ENCODE measurements at regions not wholly inside any gene's neighbourhood (a gene's known extent, or its start where the extent isn't known, plus 50 kb on each side); places are given as distances from the start of the nearest gene placed in this dataset.

DNA sequence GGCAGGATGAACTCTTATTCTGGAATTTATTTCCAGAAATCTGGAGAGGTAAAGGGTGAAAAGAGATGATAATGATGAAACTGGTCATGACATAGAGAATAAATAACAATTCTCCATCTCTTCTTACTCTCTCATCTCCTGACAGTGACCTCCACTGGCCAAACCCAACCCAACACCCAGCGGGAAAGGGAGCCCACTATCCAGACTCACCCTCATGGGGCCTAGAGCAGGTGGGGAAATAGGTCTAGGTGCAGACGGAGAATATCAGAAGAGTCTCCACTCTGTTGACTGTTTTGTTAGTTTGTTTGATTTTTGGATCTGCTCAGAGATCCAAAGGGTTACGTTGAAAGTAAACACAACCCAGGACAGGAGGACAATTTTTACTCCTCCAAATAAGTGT lies 263.2 kb upstream of the PARD3B start:
- no peak for DNase-seq

DNA sequence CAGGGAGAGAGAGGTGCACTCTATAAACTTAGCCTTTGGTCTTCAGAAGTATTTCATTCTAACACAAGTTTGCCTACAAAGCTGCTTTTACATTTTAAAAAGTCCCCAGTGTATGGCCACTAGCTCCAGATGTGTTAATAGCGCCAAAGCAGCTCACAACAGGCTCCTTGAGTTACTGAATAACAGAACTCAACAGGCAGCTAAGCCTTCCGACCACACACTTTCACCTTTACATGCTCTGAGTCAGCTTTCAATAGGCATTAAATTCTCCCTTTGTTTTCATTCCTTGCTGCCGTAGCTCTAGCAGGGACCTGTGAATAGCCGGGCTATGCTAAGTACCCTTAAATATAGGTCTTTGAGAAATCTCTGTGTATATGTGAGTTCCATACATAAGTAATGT lies 262.8 kb upstream of the PARD3B start:
- no peak for DNase-seq

DNA sequence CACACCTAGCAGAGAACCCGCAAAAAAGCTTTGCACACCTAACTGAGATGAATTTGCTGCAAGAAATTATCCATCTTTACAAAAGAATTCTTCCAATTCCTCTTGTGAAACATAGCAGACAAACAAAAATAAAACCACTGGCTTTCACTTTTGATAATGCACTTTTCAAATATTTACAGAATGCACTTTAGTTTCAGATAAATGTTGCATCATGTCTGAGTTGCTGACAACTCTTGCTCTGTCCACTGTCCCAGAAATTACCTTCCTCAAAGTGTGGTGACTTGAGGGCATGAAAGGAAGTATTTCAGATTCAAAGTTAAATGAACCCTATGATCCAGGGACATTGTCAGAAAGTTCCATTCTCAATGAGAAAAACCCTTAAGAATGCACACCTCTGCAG lies 256.2 kb upstream of the PARD3B start:
- DNase-seq, result no peak

DNA sequence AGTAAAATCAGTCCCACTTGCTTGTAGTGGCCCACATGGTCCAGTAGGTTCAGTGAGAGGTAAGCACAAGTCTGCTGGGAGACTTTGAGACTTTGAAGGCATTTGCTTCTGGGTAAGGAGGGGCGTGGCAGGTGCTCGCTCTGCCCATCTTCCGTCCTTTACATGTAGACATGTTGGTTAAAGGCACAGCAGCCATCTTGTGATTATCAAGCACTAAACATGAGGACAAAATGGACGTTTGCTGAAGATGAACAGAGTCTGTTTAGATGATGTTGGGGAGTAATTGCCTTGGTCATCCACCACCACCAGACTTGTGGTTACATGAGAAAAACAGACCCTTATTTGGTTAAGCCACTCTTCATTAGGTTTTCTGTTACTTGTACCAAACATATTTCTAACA lies 252.8 kb upstream of the PARD3B start:
- DNase-seq, result no peak

DNA sequence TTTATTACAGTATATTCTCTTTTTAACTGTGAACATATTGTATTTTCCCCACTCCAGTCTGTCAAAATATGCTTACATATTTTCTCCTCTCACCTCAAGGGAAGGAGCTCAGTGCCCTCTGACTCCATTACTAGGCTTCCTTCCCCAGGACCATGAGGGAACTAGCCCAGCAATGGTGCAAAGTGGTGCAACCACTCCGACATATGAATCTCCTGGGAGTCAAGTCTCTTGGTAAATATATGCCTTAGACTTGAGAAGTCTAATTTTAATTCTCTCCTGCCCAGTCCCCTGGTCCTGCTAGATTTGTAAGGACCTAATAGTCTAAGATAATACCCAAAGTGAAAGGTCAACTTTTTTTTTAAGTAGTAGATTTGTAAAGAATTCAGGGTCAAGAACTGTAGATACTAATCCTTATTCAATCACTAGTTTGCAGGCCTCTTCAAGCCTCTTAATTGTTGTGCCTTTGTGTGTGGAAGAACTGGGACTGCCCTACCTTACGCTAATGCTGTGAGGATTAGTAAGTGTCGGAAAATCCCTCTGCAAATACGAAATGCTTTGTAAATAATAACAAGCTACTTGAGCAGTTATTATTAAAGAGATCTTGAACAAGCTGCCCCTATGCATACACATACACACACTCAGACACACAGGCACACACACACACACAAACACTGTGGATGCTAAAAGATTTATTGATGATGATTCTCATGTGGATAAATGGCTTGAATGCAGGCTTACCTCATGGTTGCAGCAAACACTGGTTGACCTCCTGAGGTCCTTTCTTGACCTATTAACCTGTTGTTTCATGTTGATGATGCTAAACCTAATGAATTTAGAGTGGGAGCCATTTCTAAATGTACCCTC lies 251.2 kb upstream of the PARD3B start:
- DNase-seq, result no peak

DNA sequence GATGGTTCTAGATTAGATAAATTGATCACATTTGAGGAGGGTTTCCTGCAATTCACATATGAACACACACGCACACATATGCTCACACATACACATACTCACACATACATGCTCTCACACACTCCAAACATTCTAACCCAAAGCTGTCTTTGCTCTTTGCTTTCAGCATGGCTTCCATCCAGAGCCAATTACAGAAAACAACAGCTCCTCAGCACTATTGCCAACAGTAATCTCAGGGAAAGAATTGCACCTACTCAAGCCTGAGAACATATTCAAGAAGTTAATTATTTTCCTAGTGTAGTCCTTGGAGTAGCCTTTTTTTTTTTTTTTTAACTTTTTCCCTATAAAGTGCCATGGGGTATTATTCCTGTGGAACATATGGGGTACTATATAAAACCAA lies 246.9 kb upstream of the PARD3B start:
- no peak for DNase-seq

DNA sequence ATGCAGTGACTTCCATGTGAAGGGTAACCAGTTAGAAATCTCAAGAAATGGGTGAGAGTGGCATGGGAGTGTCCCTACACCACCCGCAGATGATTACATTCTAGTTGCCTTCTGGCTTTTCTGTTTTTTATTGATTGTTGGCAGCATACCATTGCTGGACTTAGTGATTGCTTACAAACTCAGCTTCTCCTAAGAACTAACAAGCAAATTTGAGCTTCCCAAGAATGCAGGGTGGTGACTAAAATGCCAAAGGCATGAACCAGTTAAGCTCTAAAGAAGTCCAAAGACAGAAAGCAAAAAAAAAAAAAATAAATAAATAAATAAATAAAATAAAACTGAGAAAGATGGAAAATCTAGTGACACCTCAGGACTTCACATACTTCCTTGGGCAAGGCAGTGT lies 245.5 kb upstream of the PARD3B start:
- DNase-seq, result no peak

DNA sequence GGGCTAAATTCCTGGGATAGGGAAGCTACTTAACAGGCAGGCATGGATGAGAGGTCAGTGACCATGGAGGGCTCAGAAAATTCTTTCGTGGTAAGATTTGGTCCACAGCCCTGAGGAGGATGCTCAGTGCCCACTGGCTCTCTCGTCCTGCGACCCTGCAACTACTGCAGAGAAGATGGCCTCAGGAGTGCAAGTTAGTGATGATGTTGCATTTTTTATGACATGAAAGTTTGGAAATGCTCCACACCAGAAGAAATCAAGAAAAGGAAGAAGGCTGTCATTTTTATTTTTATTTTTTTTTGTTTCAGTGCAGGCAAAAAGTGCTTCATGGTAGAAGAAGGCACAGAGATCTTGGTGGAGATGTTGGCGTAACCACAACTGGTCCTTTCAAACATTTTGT lies 238.6 kb upstream of the PARD3B start:
- DNase-seq, result no peak

DNA sequence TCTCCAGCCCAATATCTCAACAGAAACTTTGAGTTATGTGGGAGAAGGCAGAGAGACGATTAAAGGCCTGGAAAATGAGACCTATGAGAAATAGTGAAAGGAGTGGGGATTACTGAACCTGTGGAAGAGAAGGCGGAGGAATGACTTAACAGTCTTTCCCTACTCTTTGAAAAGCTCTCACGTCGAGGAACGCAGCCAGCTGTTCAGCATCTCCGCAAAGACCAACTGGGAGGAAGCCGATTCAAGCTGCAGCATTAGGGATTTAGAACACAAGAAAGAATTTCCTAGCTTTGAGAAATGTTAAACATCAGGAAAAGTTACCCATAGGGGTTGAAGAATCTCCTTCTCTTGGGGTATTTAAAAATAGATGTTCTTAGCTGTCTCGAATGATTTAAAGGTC lies 233.2 kb upstream of the PARD3B start:
- DNase-seq, result no peak

DNA sequence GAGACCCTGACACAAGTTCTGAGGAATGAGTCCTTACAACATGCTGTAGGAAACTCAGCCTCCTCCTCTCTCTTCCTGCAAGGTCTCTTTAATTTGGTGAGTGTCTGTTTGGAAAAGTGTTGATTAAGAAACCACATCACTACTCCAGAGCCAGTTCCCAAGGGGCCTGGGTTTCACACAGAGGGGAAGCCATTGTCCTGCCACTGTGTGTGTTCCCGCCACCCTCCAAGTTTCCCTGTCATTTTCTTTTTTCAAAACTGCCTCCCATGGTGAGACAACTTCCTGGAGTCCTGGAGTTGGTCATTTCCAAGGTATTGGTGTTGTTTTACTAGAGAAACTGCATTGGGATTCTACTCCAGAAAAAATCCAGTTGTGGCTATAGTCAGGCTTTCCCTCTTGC lies 232.0 kb upstream of the PARD3B start:
- DNase-seq, result no peak

DNA sequence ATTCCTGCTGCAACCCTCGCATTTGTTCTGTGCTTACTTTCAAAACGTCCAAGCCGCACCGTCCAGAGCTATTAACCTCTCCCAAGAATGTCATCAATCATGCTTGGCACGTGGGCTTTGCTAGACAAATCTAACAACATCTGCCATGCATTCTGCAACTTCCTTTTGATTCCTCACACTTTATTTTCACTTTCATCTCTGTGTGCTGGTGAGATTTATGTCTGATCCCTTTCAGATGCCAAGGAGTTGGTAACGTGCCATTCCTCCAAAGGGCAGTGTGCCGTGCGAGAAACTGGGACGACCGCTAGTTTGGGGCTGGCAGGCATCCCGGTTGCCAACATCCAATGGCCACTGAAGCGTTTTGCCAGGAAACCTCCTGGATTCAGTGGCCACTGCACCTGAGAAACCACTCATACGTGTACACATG lies 230.0 kb upstream of the PARD3B start:
- no peak for DNase-seq

DNA sequence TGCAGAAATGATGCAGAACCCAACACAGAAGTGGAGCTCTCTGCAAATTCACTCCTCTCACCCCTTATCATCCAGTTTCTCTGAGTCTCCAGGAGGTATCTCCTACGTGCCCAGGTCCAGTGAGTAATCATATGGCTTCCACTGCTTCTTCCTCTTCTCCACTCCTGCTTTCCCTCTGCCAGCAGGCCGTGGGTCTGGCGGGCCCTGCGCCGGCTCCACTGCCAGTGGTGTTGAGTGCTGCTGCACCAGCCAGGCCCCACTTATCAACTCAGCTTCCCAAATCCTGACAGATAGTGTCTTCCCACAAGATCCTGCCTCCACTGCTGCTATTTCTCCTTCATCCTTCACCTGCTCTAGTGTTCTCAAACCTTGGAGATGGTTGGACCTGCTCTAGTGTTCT lies 227.6 kb upstream of the PARD3B start:
- no peak for DNase-seq

DNA sequence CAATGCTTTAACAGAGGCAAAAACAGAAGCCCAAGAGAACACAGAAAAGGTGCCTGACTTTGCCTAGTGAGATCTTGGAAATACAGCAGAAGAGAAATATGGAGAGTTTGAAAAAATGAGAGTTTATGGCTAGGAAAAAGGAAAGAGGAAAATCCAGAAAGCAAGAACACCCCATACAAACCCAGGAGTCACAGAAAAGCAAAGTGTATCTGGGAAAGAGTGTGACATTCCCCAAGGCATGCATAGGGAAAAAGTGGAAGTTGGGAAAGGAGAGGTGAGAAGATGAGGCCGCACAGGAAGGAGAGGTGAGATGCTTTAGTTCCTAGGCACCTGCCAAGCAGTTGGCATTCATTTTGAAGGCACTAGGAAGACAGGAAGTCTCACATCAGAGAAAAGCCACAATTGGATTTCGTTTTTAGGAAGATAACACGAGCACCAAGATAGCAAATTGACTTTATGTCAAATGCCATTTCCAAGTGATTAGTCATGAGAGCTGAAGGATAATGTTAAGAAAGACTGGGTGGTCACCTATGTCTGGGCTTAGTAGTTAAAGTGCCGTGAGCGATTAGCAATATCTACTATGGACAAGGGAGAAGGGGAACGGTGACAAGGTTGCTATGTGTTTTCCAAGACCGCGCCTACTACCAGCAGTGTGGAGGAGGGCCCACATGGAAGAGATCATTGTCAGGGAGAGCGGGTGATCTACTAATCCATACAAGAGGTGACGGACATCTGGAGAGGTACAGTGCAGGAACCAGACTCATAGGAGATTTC lies 224.1 kb upstream of the PARD3B start:
- DNase-seq, result no peak

DNA sequence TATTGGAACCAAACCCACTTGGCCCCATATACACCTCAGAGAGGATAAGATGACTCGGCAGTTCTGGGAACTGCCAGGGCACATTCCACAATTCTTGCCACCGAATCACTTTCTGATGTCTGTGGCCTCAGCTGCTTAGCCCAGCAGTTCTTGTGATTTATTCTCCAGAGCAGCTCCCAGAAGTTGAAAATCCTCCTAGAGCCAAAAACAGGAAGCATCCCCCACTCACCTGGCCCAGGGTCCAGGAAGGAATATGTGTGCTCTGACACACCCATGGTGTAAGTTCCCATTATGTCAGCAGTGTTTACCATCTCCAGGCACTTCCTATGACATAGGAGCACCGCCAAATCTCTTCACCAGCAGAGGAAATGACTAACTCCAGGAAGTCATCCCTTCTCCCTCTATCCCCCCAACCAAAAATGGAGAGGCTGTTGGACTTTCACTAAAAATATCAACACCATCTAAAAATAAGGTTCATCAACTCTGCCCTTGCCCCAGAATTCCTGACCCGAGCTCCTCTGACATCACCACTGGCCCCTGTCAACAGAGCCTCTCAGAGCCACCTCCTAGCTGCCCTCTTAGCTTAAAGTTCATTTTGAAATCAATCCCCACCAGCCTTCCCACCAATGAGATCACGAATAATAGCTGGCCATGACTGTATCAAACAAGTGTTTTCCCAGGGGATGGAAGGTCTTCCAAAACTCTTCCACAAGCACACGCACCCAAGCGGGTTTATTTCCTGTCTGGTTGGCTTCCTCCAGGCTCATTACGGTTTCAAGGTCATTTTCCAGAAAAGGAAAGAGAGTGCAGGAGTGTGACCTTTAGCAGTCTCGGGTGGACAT lies 223.1 kb upstream of the PARD3B start:
- no peak for DNase-seq

DNA sequence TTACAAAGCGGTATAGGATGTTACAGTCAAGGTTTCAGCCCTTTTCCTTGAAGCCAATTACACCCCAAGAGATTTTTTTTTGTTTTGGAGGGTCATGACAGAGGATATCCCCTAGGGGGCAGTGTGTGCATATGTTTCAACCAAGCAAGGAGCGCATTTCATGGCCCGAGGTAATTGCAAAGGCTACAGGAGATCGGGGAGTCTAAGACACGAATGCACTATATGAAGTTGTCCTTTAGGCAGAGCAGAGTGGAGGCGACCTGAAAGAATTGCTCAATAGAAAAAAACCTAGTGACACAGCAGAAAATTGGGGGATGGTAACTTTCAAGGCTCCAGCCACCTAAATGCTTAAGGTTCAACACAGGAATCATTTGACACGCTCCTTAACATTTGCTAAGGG lies 219.8 kb upstream of the PARD3B start:
- DNase-seq, result peak; percentile 48 to 72

DNA sequence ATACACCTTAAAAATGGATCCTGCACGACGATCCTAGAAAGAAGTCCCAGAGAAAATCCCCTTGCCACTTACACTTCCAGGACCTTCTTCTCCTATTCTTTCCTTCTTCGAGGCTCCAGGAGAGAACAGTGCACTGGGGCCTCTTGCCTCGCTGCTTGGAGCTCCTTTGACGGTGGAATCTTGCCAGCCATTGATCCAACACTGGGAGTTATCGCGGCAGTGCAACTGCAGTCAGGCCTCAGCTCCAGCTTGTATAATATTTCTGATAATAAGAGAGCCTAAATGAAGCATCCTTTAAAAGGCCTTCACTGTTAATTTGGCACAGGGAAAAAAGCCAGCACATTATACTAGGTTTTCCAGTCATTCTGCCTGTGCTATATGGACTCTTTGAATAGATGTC lies 216.9 kb upstream of the PARD3B start:
- DNase-seq, result no peak

DNA sequence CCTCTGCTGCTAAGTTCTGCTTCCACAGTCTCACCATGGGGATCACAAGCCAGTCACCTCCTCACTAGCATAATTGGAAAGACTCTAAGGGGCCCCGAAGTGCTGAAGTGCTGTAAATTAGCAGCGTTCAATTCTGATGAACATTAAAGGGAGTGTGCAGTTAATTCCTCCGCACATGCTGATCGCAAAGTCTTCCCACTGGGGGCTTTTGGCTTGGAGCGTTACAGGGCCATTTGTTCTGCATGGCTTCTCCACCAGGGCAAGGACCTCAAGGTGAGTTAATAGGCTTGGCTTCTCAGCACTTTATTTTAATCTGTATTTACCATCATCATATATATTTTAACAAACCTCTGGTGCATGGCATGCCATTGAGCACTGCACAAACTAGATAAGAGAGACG lies 216.3 kb upstream of the PARD3B start:
- no peak for DNase-seq

DNA sequence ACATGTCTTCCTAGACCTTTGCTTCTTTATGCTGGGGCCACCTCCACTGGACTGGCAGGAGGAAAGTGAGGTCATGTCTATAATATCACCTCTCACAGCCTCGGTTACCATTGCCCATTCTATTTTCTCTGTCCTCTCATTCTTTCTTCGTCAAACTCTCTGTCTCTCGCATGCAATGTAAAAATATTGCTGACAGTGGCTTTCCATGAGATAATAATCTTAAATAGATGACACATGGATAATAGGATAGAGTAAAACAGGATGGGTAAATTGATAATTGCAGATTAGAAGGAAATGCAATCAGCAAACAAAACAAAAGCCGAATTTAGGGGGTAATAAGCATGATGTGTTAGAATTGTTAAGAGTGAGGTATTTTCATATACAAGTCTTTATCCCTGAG lies 215.7 kb upstream of the PARD3B start:
- DNase-seq, result no peak

DNA sequence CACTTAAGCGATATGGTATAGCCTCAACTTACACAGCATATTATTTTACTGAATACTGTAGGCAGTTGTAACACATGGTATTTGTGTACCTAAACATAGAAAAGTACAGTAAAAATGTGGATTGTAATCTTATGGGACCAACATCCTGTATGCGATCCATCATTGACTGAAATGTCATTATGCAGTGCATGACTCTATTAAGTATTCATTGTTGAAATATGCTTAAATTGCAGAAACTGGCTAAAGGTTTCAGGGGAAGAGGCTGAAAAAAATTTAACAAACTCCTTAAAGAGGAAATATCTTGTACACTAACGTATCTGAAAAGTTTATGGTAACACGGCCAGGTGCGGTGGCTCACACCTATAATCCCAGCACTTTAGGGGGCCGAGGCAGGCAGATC lies 214.1 kb upstream of the PARD3B start:
- no peak for DNase-seq

DNA sequence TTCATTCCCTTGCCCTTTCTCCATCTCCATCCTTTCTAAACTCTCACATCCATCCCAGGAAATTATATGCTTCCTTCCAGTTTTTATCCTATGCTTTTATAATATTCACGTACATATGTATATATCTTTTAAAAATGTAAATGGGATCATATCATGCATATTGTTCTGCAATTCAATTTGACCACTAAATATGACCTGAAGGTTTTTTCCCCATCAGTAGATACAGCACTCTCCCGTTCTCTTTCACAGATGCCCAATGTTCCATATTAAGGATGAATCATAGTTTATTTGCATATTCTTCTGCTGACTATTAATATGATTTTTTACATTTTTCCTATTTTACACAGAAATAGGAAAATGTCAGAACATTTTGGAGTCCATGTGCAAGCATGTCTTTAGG lies 213.3 kb upstream of the PARD3B start:
- DNase-seq, result no peak

DNA sequence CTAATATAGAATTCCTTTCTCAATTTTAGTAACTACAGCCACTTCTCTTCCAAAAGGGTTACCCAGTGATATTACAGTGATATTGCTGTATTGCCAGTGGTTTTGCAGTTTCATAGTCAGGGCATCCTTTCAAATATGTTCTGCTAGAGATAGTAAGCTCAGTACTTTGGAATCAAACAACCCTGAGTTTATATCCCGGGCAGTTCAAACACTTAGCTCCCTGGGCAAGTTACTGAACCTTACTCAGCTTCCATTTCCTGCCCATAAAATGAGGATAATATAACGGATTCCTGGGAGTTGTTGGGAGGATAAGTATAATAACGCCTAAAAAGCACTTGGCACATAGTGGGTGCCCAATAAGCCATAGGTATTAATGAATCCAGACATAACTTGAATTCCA lies 212.6 kb upstream of the PARD3B start:
- DNase-seq, result no peak

DNA sequence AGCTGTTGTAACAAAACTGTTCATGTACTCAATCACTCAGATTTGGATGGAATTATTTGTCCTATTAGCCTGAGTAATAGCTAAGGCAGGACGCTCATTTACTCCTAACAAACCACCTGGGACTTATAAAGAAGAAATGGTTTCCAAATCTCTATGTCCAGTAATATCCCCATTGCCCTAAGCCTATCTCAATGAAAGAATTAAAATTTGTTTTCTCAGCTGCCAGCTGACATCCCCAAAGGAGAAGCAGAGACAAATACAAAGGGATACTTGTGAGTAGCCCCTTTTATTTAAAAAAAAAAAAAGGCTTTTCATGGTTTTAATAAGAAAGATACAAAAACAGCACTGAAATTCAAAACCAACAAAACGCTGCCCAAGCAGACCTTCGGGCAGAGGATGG lies 211.4 kb upstream of the PARD3B start:
- DNase-seq, result no peak

DNA sequence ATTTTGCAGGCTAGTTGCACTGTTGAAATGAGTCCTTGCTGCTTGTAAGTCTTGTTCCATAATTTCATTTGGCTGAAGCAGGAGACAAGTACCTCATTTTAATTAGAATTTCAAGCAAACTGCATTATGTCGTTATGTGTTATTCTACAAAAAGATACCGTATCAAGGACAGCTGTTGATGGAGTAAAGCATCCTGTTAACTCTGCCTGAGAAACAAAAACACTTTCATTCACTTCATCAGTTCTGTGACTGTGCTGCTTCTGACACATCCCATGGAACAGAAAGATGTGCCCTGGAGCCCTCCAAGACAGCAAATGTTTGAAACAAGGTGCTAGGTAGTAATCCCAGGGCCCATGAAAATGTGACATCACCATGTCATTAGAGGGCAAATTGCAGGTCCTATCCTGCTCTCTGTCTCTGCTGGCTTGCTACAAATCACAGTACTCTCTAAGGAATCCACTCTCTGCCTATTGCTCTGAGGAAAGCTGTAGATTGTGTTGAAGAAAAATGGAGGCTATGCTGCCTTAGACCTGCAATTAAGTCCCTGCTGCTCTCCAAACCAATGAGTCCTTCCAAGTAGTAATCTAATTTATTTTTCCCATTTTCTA lies 209.7 kb upstream of the PARD3B start:
- DNase-seq, result no peak
